GM12892 (cell line): ENCODE measurements at regions not wholly inside any gene's neighbourhood (a gene's known extent, or its start where the extent isn't known, plus 50 kb on each side); places are given as distances from the start of the nearest gene placed in this dataset.

Experiments used
- DNase-seq: peaks from one replicate; pipeline ENCODE4 v3.0.0; 2011; ENCODE audit not compliant: insufficient read length
- FAIRE-seq: peaks from 2 replicates; lab custom pipeline; 2011; peaks lifted over from hg19 to GRCh38; lab: Jason Lieb, UNC
- POLR2A ChIP-seq: IDR thresholded peaks from 2 replicates; pipeline ENCODE4 v1.6.1; 2011; ENCODE audit warnings: low read depth, low read length, control low read depth
- POLR2AphosphoS5 ChIP-seq: IDR thresholded peaks from 2 replicates; pipeline ENCODE4 v1.6.1; 2011; ENCODE audit warnings: low read depth, low read length, control low read depth
- TAF1 ChIP-seq: IDR thresholded peaks from 2 replicates; pipeline ENCODE4 v1.6.1; 2011; ENCODE audit warnings: low read depth, mild to moderate bottlenecking, control low read depth, low read length, borderline replicate concordance

DNA sequence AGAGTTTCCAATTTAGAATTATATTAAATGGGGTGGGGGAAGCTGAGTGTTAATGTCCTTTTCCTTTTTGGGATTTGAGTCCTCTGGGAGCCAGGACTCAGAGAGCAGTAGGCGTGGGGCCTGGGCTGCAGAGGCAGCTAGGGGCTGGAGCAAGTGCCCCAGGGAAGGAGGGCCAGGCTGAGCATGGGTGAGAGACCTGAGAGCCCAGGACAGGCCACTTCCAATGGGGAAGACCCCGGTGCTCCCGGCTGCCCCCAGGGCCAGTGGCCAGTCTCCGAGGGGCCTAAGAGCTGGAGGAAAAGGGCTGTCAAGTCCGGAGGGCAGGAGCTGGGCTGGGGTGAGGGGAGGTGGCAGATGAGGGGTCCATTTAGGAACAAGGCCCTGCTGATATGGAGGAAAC lies 371.5 kb downstream of the ZNF536 start:
- no peak for FAIRE-seq
- DNase-seq, result no peak
- no peak for TF ChIP-seq TAF1

DNA sequence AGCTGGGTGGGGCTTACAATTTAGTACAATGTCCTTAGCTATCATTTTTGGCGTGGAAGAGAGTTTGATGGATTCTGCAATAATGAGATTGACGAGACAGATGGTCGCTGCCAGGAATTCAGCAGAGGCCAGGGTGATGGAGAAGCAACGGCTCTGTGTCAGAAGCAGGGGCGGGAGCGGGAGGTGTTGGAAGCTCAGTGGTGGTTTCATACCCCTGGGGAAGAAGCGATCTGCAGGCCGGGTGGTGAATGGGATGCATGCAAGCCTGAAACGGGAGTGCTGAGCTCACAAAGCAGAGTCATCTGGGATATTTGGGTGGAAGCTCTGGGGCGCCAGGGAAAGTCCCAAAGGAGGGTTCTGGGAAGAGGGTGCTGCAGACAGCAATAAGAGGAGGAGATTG lies 370.8 kb downstream of the ZNF536 start:
- FAIRE-seq (no peak), DNase-seq (no peak)

DNA sequence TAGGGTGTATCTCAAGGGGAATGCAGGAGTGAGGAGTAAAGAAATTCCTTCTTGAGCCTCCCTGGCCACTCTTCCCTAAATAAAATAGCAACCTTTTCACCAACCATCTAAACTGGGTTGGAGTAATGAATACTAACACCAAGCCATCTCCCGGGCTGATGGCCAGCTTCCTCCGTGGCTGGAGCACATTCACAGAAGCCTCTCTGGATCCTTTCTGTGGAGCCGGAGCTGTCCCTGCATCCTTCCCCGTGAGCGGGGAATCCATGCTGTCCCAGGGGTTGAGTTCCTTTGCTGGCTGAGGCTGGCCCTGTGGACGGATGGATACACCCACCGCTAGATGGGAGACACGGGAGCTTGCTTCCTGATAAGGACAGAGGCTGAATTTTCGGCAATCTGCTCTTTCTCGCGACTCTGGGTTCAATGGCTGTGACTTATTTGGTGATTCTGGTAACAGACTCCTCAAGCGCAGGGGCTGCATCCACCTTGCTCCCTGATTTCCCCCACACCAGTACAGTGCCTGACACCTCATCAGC lies 370.3 kb downstream of the ZNF536 start:
- TF ChIP-seq POLR2AphosphoS5, result no peak
- TF ChIP-seq POLR2A, result no peak
- no peak for TF ChIP-seq TAF1
- no peak for DNase-seq
- FAIRE-seq, result no peak

More for the DNA sequence above, 370.8 kb downstream of the ZNF536 start:
- TF ChIP-seq POLR2A, result no peak
- no peak for TF ChIP-seq TAF1
- no peak for TF ChIP-seq POLR2AphosphoS5

DNA sequence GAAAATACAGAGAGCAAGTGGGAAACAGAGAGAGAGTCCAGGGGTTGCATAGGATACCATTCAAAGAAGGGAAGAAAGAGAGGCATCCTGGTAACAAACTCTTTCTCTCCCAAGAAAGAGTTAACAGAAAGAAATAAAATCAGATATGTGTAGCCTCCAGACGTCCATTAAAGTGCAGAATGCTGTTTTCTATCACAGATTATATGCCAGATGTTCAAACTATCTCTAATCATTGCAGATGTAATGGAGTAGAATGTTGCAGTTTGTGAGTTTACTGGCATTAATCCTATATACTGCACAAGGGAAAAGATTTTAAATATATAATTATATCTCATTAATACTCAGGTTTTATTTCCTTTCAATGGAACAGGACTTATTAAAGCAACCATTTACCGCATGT lies 369.4 kb downstream of the ZNF536 start:
- FAIRE-seq (no peak), DNase-seq (no peak)
- TF ChIP-seq POLR2A (no peak), TAF1 (no peak), POLR2AphosphoS5 (no peak)

DNA sequence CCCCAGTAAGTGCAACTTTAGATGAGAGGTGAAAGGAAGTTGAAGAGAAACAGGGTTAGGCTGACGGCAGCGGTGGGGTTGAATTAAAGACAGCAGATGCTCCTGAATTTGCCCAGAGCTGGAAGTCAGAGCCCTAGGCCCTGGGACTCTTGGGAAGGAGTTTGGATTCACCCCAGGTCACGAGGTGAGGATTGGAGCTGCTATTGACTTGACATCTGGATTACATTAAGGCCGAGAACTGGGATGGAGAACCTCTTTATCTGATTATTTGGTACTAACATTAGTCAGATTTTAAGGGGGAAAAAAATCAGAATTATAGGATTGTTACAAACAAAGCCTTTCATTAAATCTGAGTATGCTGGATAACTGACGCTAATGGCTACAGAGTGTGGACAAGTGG lies 367.2 kb downstream of the ZNF536 start:
- FAIRE-seq (no peak), DNase-seq (no peak)
- TF ChIP-seq POLR2A (no peak), TAF1 (no peak), POLR2AphosphoS5 (no peak)

DNA sequence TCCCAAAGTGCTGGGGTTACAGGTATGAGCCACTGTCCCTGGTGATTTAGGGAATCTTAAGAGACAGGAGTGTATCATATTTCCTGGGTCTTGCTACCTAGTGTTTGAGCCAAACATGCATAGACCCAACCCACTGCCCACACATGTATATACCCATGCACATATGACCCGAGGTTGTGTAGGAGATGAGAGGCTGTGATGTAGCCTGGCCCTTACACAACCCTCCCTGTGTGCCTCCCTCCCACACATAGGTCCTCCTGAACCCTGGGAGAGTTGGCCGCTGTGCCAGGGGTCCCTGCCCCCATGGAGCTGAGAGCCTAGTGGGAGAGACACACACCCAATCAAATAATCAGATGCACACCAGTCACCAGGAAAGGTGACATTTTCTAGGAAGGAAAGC lies 365.9 kb downstream of the ZNF536 start:
- TF ChIP-seq POLR2AphosphoS5 (no peak), TAF1 (no peak), POLR2A (no peak)
- DNase-seq (no peak), FAIRE-seq (no peak)

DNA sequence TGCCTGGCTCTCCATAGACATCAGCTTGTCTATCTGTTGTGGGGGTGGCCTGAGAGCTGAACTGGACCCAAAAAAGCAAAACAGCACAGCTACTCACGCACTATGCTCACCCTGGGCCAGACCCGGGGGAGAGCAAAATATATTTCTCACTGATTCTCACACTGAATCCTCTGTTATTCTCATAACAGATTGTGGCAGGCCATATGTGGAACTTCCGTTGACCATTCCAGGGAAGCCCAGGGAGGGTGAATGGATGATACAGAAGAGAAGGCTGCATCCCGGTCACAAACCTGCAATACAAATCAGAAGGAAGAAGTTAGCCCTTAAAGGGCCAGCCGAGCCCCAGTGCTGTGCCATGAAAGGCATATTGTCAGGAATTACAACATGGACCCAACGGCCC lies 362.5 kb downstream of the ZNF536 start:
- no peak for FAIRE-seq
- DNase-seq, result no peak
- TF ChIP-seq POLR2AphosphoS5 (no peak), POLR2A (no peak), TAF1 (no peak)

DNA sequence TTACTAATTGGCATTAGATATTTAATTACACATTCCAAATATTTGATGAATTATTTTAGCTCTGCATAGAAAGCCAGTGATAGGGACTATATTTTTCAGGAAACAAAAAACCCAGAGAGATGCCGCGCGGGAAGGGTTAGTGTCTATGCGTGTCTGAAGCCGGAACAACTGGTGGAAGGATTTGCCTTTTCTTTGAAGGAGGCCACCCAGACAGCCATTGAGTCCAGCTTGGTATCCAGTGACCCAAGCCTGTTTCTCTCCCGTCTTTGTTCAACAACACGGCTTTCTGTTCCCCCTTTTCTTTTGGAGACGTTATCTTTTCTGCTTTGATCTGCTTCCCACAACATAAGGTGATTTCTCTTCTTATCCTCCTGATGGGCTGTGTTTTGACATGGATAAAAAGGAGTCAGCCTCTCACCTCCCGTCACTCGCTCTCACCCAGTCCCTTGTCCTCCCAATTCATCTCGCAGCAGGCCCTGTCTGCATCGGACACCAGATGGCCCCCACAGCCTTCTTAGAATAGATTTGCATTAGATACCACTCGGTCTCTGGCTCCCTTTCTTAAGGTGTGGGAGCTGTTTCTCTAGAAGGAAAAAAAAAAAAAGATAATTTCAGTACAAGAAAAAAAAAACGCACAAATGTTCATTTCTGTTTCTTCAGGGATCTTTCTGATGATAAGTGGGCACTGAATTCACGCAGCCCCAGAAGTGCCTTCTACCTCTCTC lies 361.8 kb downstream of the ZNF536 start:
- DNase-seq (no peak), FAIRE-seq (no peak)
- TF ChIP-seq POLR2A, result no peak
- no peak for TF ChIP-seq POLR2AphosphoS5
- TF ChIP-seq TAF1, result no peak

DNA sequence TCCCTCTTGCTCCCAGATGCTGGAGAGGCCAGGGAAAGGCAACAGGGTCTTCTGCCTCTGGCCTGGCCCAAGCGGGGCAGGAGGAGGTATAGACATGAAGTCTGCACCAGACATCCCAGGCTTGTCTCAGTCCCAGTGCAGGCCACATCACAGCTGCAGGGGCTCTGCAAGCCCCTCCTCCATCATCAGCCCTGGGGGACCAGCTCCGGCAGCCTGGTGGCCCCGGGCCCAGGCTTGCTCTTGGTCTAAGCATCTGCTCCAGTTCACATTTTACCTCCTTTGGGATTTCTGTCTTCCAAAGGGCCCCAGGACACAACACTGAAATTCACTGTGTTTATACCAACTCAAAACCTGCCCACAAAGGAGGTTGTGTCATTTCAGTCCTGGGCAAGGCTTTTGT lies 359.4 kb downstream of the ZNF536 start:
- DNase-seq (no peak), FAIRE-seq (no peak)
- TF ChIP-seq POLR2A (no peak), TAF1 (no peak), POLR2AphosphoS5 (no peak)

DNA sequence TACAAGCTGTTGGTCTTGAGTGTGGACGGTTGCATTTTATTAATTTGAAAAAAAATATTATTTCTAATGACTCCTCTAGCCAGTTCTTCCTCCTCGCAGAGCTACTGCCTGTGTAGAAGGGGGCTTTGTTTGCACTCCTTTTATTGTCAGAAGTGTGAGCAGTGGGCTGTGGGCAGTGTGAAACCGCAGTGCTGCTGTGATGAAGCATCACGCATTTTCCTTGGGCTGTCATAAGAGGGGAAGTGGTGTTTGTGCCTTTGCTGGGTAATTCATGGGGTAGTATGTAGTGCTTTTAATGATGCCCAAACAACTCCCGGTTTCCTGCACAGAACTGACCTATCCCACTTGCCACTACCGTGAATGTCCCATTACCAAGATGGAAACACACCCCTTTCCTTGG lies 357.3 kb downstream of the ZNF536 start:
- no peak for TF ChIP-seq POLR2AphosphoS5
- no peak for TF ChIP-seq TAF1
- TF ChIP-seq POLR2A, result no peak
- FAIRE-seq (no peak), DNase-seq (no peak)

DNA sequence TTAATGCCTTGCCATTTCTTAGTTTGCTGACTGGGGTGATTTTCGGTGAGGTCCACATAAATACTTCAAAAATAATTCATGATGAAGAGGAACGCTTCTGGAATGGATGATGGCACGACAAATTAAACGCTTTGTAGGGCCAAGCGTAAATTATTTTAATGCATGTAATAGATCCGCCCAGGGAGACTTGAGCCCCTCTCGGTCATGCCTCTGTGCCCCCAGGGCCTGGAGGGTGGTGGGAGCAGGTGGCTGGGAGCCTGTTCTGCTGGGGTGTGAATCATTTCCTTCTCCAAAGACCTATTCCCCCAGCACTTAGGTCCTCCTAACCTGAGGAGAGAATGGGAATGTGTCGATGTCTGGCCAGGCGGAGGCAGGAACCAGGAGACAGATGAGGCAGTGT lies 350.6 kb downstream of the ZNF536 start:
- FAIRE-seq (no peak), DNase-seq (no peak)
- TF ChIP-seq TAF1 (no peak), POLR2AphosphoS5 (no peak), POLR2A (no peak)

DNA sequence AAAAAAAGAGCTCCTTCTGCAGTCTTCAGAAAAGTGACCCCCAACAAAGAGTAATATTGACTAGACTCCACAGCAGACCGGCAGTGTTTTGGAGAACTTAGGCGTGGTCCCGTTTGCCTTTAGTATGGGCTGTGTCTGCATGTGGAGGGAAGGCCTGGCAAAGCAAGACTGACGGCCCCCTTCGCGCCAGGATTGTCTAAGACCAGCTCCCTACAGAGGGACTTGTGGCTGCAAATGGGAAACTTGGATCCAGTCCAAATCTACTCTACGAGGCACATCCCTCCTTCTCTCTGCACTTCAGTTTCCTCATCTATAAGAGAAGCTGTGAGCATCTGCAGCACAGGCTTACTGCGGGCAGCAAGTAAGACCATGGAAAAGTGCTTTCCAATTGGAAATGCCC lies 350.0 kb downstream of the ZNF536 start:
- TF ChIP-seq POLR2A, result no peak
- no peak for TF ChIP-seq TAF1
- no peak for TF ChIP-seq POLR2AphosphoS5
- FAIRE-seq, result no peak
- no peak for DNase-seq
